ENCODE measurements at regions not wholly inside any gene's neighbourhood (a gene's known extent, or its start where the extent isn't known, plus 50 kb on each side); places are given as distances from the start of the nearest gene placed in this dataset.

- DNase-seq (ENCODE audit: low read depth in 2 of 2), result no peak
Measured at GRCh38 chr13:83219832-83220231, 662.4 kb downstream of the SLITRK1 start.

- no peak for DNase-seq (ENCODE audit: low read depth in 2 of 2)
Measured at GRCh38 chr13:83216479-83217245, 665.6 kb downstream of the SLITRK1 start.

- no peak for DNase-seq (ENCODE audit: low read depth in 2 of 2)
Measured at GRCh38 chr13:83215627-83216026, 666.6 kb downstream of the SLITRK1 start.

GRCh38 chr13:83214452-83214851 lies 667.8 kb downstream of the SLITRK1 start:
- no peak for DNase-seq (ENCODE audit: low read depth in 2 of 2)

GRCh38 chr13:83211301-83211700 lies 671.0 kb downstream of the SLITRK1 start:
- DNase-seq (ENCODE audit: low read depth in 2 of 2), result no peak

- no peak for DNase-seq (ENCODE audit: low read depth in 2 of 2)
Measured at GRCh38 chr13:83204886-83205285, 677.4 kb downstream of the SLITRK1 start.

GRCh38 chr13:83201506-83201905 lies 680.8 kb downstream of the SLITRK1 start:
- DNase-seq (ENCODE audit: low read depth in 2 of 2), result no peak

- DNase-seq (ENCODE audit: low read depth in 2 of 2), result no peak
Measured at GRCh38 chr13:83197316-83197715, 685.0 kb downstream of the SLITRK1 start.

GRCh38 chr13:83190020-83190419 lies 692.3 kb downstream of the SLITRK1 start:
- no peak for DNase-seq (ENCODE audit: low read depth in 2 of 2)

GRCh38 chr13:83184819-83185218 lies 697.5 kb downstream of the SLITRK1 start:
- no peak for DNase-seq (ENCODE audit: low read depth in 2 of 2)

GRCh38 chr13:83184150-83184475 lies 698.2 kb downstream of the SLITRK1 start:
- DNase-seq (ENCODE audit: low read depth in 2 of 2), result no peak

- no peak for DNase-seq (ENCODE audit: low read depth in 2 of 2)
Measured at GRCh38 chr13:83183439-83184149, 698.7 kb downstream of the SLITRK1 start.

GRCh38 chr13:83182845-83183244 lies 699.4 kb downstream of the SLITRK1 start:
- DNase-seq (ENCODE audit: low read depth in 2 of 2), result no peak

GRCh38 chr13:83178008-83178407 lies 704.3 kb downstream of the SLITRK1 start:
- DNase-seq (ENCODE audit: low read depth in 2 of 2), result no peak

- no peak for DNase-seq (ENCODE audit: low read depth in 2 of 2)
Measured at GRCh38 chr13:83168590-83168989, 713.7 kb downstream of the SLITRK1 start.

- DNase-seq (ENCODE audit: low read depth in 2 of 2), result no peak
Measured at GRCh38 chr13:83167203-83167602, 715.1 kb downstream of the SLITRK1 start.

GRCh38 chr13:83166550-83166949 lies 715.7 kb downstream of the SLITRK1 start:
- DNase-seq (ENCODE audit: low read depth in 2 of 2), result no peak

GRCh38 chr13:83162493-83162892 lies 719.8 kb downstream of the SLITRK1 start:
- DNase-seq (ENCODE audit: low read depth in 2 of 2), result no peak

GRCh38 chr13:83153848-83154247 lies 728.4 kb downstream of the SLITRK1 start:
- DNase-seq (ENCODE audit: low read depth in 2 of 2), result no peak

GRCh38 chr13:83151308-83151660 lies 731.0 kb downstream of the SLITRK1 start:
- no peak for DNase-seq (ENCODE audit: low read depth in 2 of 2)

- no peak for DNase-seq (ENCODE audit: low read depth in 2 of 2)
Measured at GRCh38 chr13:83150616-83151307, 731.5 kb downstream of the SLITRK1 start.

GRCh38 chr13:83136660-83137059 lies 745.6 kb downstream of the SLITRK1 start:
- DNase-seq (ENCODE audit: low read depth in 2 of 2), result no peak

- no peak for DNase-seq (ENCODE audit: low read depth in 2 of 2)
Measured at GRCh38 chr13:83125791-83126190, 756.5 kb downstream of the SLITRK1 start.
